ENCODE measurements at regions not wholly inside any gene's neighbourhood (a gene's known extent, or its start where the extent isn't known, plus 50 kb on each side); places are given as distances from the start of the nearest gene placed in this dataset.
"Not testable (repeated sequence)": the region's sequence is repeated elsewhere in the genome, so short reads cannot be mapped to it uniquely, and the experiment has no call there.

DNA sequence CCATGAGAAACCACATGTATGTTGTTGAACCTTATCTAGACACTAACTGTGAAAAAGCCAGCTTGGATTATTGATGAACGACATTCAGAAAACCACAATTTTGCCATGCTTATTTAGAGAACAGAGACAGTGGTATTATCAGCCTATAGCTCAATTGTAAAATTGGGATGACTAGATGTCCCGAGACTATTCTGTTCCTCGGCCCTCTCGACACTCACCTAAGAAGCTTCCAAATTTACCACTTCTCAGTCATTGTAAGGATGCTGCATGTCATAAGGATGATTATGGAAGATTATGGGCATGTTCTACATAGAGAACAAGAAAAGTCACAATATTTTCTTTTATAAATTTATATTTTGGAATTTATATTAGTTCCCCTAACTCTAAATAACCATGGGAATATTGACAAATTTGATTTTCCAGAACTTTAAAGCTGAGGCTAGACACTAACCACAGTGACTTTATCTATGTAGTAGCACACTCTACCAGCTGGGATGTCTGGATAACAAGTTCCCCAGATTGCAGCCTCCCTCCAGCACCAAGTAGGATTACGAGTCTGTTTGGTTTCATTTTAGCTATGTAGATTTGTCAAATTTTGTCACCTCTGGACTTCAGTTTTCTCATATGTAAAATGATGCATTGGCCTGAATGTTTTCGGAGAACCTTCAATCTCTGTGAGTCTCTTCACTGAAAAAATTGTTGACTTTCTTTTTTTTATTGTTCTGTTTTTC is 513.6 kb downstream of the IRS2 start:
- no peak for DNase-seq (ENCODE audit: low read depth)

DNA sequence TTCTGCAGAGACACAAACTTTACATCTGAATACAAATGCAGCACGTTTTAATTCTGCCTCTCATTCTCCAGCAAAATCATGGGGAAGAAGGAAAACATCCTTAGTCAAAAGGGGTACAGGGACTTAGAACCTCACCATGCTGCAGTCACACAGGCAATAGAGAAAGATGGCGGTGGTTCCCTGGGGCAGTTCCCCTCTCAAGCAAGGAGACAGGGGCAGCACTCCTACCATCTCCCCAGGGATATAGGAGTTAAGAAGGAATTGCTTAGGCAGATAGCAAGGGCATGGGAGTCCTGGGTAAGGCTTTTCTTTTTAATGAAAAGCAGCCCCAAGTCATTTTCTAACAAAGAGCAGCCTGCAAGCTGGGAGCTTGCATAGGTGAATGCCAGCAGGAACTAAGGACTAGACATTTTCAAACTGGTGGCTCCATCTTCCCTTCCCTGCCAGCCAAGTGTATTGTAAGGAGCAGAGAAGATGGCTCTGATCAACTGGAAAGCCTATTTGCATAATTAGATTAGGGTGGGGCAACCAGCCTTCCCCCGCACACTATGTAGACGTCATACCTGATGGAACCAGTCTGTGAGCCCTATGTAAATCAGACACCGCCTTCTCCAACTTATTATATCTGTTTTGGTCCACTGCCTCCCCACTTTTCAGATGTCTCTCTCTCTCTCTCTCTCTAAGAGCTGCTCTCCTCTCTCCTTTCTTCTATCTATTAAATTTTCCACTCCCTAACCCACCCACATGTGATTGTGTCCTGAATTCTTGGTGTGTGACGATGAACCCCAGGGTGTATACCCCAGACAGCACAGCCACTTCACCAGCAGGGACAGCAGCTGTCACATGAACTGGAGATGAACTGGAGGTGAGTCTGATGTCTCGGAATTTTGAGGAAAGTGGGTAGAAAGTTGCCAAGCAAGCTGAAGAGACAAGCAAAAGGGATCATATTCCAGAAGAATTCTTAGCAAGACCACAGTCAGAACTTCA is 514.5 kb downstream of the IRS2 start:
- DNase-seq (ENCODE audit: low read depth) = no peak

DNA sequence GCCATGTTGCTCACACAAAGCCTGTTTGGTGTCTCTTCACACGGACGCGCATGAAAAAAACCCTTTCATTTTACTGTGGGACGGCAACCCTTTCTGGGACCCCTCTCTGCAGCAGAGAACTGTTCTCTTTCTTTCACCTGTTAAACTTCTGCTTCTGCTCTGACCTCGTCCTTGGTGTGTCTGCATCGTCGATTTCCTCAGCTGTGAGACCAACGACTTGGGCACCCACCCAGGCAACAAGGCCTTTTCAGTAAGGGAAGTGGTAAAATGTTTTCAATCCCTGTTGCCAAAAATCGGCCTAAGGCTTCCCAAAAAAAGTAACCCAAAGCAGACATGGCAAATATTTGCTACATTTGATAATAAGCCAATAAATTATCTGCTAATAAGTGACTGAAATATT is 515.3 kb downstream of the IRS2 start:
- DNase-seq (ENCODE audit: low read depth) = no peak

DNA sequence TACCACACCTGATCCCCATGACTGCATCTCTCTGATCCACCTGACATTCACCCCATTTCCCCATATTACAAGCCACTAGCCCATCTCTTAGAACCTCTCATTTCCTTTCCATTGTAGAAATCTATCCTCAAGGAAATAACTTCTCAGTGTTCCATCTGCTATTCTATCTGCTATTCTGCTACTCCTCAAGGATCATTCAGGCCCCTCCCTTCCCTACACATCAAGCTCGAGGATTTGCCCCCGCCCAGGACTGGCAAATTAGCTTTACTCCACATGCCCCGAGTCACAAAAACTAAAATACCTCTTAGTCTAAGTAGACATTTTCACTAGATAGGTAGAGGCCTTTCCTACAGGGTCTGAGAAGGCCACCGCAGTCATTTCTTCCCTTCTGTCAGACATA is 517.0 kb downstream of the IRS2 start:
- DNase-seq (ENCODE audit: low read depth) = not testable (repeated sequence)

DNA sequence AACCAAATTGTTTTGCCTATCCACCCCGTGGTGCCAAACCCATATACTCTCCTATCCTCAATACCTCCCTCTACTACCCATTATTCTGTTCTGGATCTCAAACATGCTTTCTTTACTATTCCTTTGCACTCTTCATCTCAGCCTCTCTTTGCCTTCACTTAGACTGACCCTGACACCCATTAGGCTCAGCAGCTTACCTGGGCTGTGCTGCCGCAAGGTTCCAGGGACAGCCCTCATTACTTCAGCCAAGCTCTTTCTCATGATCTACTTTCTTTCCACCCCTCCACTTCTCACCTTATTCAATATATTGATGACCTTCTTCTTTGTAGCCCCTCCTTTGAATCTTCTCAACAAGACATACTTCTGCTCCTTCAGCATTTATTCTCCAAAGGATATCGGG is 517.9 kb downstream of the IRS2 start:
- DNase-seq (ENCODE audit: low read depth) = not testable (repeated sequence)

DNA sequence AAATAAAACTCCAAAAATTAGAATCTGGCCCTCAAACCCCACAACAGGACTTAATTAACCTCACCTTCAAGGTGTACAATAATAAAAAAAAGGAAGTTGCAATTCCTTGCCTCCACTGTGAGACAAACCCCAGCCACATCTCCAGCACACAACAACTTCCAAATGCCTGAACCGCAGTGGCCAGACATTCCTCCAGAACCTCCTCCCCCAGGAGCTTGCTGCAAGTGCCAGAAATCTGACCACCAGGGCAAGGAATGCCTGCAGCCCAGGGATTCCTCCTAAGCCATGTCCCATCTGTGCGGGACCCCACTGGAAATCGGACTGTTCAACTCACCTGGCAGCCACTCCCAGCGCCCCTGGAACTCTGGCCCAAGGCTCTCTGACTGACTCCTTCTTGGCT is 519.0 kb downstream of the IRS2 start:
- not testable (repeated sequence) for DNase-seq (ENCODE audit: low read depth)

DNA sequence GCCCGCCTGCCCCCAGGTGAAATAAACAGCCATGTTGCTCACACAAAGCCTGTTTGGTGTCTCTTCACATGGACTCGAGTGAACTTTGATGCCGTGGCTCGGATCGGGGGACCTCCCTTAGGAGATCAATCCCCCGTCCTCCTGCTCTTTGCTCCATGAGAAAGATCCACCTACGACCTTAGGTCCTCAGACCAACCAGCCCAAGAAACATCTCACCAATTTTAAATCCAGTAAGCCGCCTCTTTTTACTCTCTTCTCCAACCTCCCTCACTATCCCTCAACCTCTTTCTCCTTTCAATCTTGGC is 521.0 kb downstream of the IRS2 start:
- not testable (repeated sequence) for DNase-seq (ENCODE audit: low read depth)

DNA sequence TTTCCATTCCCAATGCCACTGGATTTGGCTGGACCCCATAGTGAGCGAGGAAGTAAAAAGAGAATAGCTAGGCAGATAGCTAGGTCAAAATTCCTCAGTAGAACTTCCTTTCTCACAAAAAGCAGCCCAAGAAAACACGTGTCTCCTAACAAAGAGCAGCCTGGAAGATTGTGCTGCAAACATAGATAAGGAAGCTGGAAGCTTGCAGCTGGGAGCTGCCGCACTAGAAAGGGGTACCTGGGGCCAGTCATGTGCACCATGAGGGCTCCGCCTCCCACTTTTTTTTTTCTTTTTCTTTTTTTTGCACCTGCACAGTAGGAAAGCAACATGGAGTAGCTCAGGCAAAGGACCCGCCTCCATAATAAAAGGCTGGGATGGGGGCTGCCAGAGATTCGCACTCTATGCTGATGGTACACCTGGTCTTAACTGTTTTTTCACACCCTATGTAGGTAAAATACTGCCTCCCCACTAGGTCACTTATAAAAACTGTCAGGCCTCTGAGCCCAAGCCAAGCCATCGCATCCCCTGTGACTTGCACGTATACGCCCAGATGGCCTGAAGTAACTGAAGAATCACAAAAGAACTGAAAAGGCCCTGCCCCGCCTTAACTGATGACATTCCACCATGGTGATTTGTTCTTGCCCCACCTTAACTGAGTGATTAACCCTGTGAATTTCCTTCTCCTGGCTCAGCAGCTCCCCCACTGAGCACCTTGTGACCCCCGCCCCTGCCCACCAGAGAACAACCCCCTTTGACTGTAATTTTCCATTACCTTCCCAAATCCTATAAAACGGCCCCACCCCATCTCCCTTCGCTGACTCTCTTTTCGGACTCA is 521.6 kb downstream of the IRS2 start:
- DNase-seq (ENCODE audit: low read depth) = not testable (repeated sequence)

DNA sequence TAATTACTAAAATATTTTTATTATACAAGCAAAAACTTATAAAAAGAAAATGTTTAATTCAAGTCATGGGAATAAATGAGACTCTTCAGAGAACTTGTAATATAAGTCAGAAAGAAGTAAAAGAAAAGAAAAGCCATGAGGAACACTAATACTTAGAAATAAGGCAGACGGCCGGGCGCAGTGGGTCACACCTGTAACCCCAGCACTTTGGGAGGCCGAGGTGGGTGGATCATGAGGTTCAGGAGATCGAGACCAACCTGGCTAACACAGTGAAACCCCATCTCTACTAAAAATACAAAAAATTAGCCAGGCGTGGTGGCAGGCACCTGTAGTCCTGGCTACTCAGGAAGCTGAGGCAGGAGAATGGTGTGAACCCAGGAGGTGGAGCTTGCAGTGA is 528.6 kb downstream of the IRS2 start:
- DNase-seq (ENCODE audit: low read depth) = not testable (repeated sequence)
